Transverse colon (tissue), 4 donors: ENCODE measurements at regions not wholly inside any gene's neighbourhood (a gene's known extent, or its start where the extent isn't known, plus 50 kb on each side); places are given as distances from the start of the nearest gene placed in this dataset.

ENCODE experiments used
- DNase-seq: peaks from one replicate; pipeline ENCODE4 v3.0.0-alpha.2; 2019
- H3K27ac ChIP-seq, 4 donors: fragments of 200-600 bp; sonication (generic); 2 replicates each; pipeline ENCODE4 v1.5.1; 2016 to 2018; ENCODE audit warnings: inconsistent platforms in 4 of 4
- H3K27me3 ChIP-seq: fragments of 200-600 bp; sonication (generic); 2 replicates; pipeline ENCODE4 v1.5.1; 2017; ENCODE audit warnings: inconsistent platforms
- H3K36me3 ChIP-seq, 4 donors: fragments of 200-600 bp; sonication (generic); 2 replicates each; pipeline ENCODE4 v1.5.1; 2017 to 2019; ENCODE audit warnings: inconsistent platforms in 4 of 4
- H3K4me1 ChIP-seq, 4 donors: fragments of 200-600 bp; sonication (generic); 2 replicates each; pipeline ENCODE4 v1.5.1; 2017 to 2020; ENCODE audit warnings: inconsistent platforms in 4 of 4
- H3K4me3 ChIP-seq, 4 donors: fragments of 200-600 bp; sonication (generic); 1 replicate in 1 of 4; 2 replicates in 3 of 4; pipeline versions ENCODE4 v1.5.1 to v1.6.1; 2017 to 2019; ENCODE audit warnings: inconsistent platforms in 4 of 4
- H3K9me3 ChIP-seq, 2 donors: fragments of 200-600 bp; sonication (generic); 2 replicates each; pipeline ENCODE4 v1.5.1; 2017 to 2019; ENCODE audit warnings: inconsistent platforms in 2 of 2
- EP300 ChIP-seq: sonication (generic); formaldehyde crosslinking; IDR thresholded peaks from one replicate; pipeline ENCODE4 v1.6.1; 2017; ENCODE audit warnings: antibody characterized with exemption, low read depth
- POLR2A ChIP-seq: fragments of 450-650 bp; IDR thresholded peaks from one replicate; pipeline ENCODE4 v1.6.1; 2016; ENCODE audit warnings: antibody characterized with exemption, mild to moderate bottlenecking, moderate library complexity
- POLR2AphosphoS5 ChIP-seq, 3 donors: sonication (generic); formaldehyde crosslinking; IDR thresholded peaks; one replicate each; pipeline ENCODE4 v1.6.1; 2016; ENCODE audit warnings: antibody characterized with exemption in 3 of 3
- WGBS, 2 donors: methylation state at CpG; one replicate each; pipeline ENCODE4 v1.1.5; 2018; ENCODE audit warnings: low coverage in 1 of 2; 5-methylcytosine and 5-hydroxymethylcytosine counted together
- in situ Hi-C, 4 donors: fragments of 200-750 bp; cut with MboI; loops; one replicate each; pipeline versions ENCODE4 v1.15.0 to v1.15.1; 2017; ENCODE audit warnings: low sequenced_read_pairs in 3 of 4, low pct_ligation_motif_present in 1 of 4, low pct_unique_long_range_greater_than_20kb in 1 of 4
- intact Hi-C: fragments of 100-400 bp; cut with DNase I; formaldehyde crosslinking; loops from one replicate; pipeline ENCODE4 v1.15.1; 2023; ENCODE audit warnings: low total_unique reads
- TF ChIP-seq, protein P1 (sequence below), 5 experiments: fragments of 200-600 bp in 3 of 5; fragments of 450-650 bp in 2 of 5; sonication (generic) in 3 of 5; IDR thresholded peaks; 1 replicate in 2 of 5; 2 replicates in 3 of 5; pipeline ENCODE4 v1.5.1; 2016 to 2017; ENCODE audit warnings: antibody characterized with exemption in 5 of 5, inconsistent platforms in 3 of 5, mild to moderate bottlenecking in 2 of 5, moderate library complexity in 1 of 5

DNA sequence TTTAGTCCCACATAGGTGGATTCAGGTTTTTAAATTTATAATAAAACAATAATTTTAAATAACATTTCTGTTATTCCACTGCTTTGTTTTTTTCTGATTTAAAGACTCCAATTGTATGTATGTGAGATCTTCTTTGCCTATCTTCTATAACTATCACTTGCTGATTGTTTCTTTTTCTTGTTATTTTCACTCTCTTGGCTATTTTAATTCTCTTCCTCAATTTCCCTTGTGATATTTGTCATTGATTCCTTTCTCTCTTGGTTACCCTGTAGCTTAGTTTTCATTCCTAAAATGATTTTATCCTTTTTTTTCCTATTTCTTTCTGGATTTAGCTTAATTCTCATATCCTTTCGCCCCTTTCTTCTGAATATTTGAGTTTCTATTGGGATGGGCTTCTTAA, 227.3 kb upstream of the TENT5A start:
- no peaks in the 10 kb centered on the region for H3K4me1 ChIP-seq
- peaks cover 3 to 6% of the 10 kb centered on the region in 2 donors for H3K9me3 ChIP-seq
- H3K4me3 ChIP-seq = no peak overlapping the region
- H3K27ac ChIP-seq = no peak overlapping the region
- no peaks in the 10 kb centered on the region for H3K36me3 ChIP-seq
- no peaks in the 10 kb centered on the region for H3K27me3 ChIP-seq
- WGBS, 2 donors = 75 to 83% methylated on average over 1 of the region's 1 CpG
- intact Hi-C loops = no loop called here
- DNase-seq = no peak
- in situ Hi-C loops = no loop called here
- TF ChIP-seq POLR2A (no peak), POLR2AphosphoS5 (IDR thresholded peaks at IDR 0.05) (no peak), EP300 (no peak)
- TF ChIP-seq, protein P1, sequence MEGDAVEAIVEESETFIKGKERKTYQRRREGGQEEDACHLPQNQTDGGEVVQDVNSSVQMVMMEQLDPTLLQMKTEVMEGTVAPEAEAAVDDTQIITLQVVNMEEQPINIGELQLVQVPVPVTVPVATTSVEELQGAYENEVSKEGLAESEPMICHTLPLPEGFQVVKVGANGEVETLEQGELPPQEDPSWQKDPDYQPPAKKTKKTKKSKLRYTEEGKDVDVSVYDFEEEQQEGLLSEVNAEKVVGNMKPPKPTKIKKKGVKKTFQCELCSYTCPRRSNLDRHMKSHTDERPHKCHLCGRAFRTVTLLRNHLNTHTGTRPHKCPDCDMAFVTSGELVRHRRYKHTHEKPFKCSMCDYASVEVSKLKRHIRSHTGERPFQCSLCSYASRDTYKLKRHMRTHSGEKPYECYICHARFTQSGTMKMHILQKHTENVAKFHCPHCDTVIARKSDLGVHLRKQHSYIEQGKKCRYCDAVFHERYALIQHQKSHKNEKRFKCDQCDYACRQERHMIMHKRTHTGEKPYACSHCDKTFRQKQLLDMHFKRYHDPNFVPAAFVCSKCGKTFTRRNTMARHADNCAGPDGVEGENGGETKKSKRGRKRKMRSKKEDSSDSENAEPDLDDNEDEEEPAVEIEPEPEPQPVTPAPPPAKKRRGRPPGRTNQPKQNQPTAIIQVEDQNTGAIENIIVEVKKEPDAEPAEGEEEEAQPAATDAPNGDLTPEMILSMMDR (IDR thresholded peaks at IDR 0.05) = no peak

- intact Hi-C loops (no loop called here), in situ Hi-C loops (no loop called here)
- Histone ChIP-seq H3K4me1 (no peaks in the 10 kb centered on the region), H3K4me3 (no peak overlapping the region), H3K27me3 (no peaks in the 10 kb centered on the region), H3K27ac (no peak overlapping the region), H3K36me3 (no peaks in the 10 kb centered on the region), H3K9me3 (peaks cover 3 to 6% of the 10 kb centered on the region in 2 donors)
- TF ChIP-seq EP300 = no peak
- TF ChIP-seq POLR2A = no peak
- TF ChIP-seq POLR2AphosphoS5 (IDR thresholded peaks at IDR 0.05) = no peak
- TF ChIP-seq, protein P1 (IDR thresholded peaks at IDR 0.05) = no peak
- DNase-seq = no peak
These were observed 226.8 kb upstream of the TENT5A start for GRCh38 chr6:81979329-81979728.

DNA sequence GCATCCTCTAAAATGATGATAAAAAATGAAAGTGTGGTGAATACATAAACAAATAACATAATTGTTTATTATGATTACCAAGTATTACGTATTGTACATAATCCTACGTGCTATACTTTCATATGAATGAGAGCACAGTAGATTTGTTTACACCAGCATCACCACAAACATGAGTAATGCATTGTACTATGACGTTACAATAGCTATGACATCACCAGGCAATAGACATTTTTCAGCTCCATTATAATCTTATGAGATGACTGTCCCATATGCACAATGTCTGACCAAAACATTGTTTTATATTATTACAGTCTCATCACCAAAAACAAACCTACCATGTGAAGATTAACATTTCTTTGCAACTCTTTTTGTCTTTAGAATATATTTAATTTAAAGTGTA, 225.7 kb upstream of the TENT5A start:
- intact Hi-C loops = no loop called here
- no peaks in the 10 kb centered on the region for H3K36me3 ChIP-seq
- no peak overlapping the region for H3K27ac ChIP-seq
- WGBS, 2 donors = 73 to 74% methylated on average over 3 of the region's 3 CpGs
- H3K9me3 ChIP-seq = peaks cover 3 to 6% of the 10 kb centered on the region in 2 donors
- no peak overlapping the region for H3K4me3 ChIP-seq
- no peak for DNase-seq
- H3K4me1 ChIP-seq = no peaks in the 10 kb centered on the region
- in situ Hi-C loops = no loop called here
- no peaks in the 10 kb centered on the region for H3K27me3 ChIP-seq
- TF ChIP-seq, protein P1 (IDR thresholded peaks at IDR 0.05) = no peak
- TF ChIP-seq EP300 (no peak), POLR2AphosphoS5 (IDR thresholded peaks at IDR 0.05) (no peak), POLR2A (no peak)

DNA sequence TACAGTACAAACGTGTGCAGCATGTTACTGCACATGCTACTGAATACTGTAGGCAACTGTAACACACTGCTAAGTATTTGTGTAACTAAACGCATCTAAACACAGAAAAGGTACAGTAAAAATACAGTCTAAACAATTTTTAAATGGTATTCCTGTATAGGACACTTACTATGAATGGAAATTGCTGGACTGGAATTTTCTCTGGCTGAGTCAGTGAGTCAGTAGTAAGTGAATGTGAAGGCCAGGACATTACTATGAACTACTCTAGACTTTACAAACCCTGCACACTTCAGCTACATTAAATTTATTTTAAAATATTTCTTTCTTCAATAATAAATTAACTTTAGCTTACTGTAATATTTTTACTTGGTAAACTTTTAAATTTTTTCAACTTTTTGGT, 225.0 kb upstream of the TENT5A start:
- H3K4me1 ChIP-seq = no peaks in the 10 kb centered on the region
- 86 to 92% methylated on average over 2 of the region's 2 CpGs for WGBS, 2 donors
- in situ Hi-C loops (no loop called here), intact Hi-C loops (no loop called here)
- no peaks in the 10 kb centered on the region for H3K27me3 ChIP-seq
- H3K4me3 ChIP-seq = no peak overlapping the region
- peaks cover 3 to 6% of the 10 kb centered on the region in 2 donors for H3K9me3 ChIP-seq
- no peak overlapping the region for H3K27ac ChIP-seq
- H3K36me3 ChIP-seq = no peaks in the 10 kb centered on the region
- TF ChIP-seq EP300 (no peak), POLR2AphosphoS5 (IDR thresholded peaks at IDR 0.05) (no peak), POLR2A (no peak)
- TF ChIP-seq, protein P1 (IDR thresholded peaks at IDR 0.05) = no peak
- DNase-seq = no peak
